GM12891 (cell line): ENCODE measurements at regions not wholly inside any gene's neighbourhood (a gene's known extent, or its start where the extent isn't known, plus 50 kb on each side); places are given as distances from the start of the nearest gene placed in this dataset.
A peak's percentile ranks its signal among the peaks of the same experiment; 100 is the strongest.

Experiments used
- DNase-seq: peaks from one replicate; pipeline ENCODE4 v3.0.0; 2011; ENCODE audit warnings: low spot score; ENCODE audit not compliant: insufficient read length
- FAIRE-seq: peaks from 2 replicates; lab custom pipeline; 2011; peaks lifted over from hg19 to GRCh38; lab: Jason Lieb, UNC
- PAX5 ChIP-seq: IDR thresholded peaks from 2 replicates; pipeline ENCODE4 v1.6.1; 2011; ENCODE audit warnings: low read length, moderate library complexity, mild to moderate bottlenecking; ENCODE audit not compliant: insufficient read depth, severe bottlenecking
- POLR2A ChIP-seq: IDR thresholded peaks from 2 replicates; pipeline ENCODE4 v1.6.1; 2011; ENCODE audit warnings: low read depth, low read length, control low read depth
- POLR2AphosphoS5 ChIP-seq: IDR thresholded peaks from 2 replicates; pipeline ENCODE4 v1.6.1; 2011; ENCODE audit warnings: low read depth, low read length, control low read depth
- POU2F2 ChIP-seq: IDR thresholded peaks from 2 replicates; pipeline ENCODE4 v1.6.1; 2011; ENCODE audit warnings: low read depth, mild to moderate bottlenecking, control low read depth, low read length, moderate library complexity
- SPI1 ChIP-seq: IDR thresholded peaks from 2 replicates; pipeline ENCODE4 v1.6.1; 2011; ENCODE audit warnings: low read depth, low read length, control low read depth
- TAF1 ChIP-seq: IDR thresholded peaks from 2 replicates; pipeline ENCODE4 v1.6.1; 2011; ENCODE audit warnings: low read depth, low read length, control low read depth

DNA sequence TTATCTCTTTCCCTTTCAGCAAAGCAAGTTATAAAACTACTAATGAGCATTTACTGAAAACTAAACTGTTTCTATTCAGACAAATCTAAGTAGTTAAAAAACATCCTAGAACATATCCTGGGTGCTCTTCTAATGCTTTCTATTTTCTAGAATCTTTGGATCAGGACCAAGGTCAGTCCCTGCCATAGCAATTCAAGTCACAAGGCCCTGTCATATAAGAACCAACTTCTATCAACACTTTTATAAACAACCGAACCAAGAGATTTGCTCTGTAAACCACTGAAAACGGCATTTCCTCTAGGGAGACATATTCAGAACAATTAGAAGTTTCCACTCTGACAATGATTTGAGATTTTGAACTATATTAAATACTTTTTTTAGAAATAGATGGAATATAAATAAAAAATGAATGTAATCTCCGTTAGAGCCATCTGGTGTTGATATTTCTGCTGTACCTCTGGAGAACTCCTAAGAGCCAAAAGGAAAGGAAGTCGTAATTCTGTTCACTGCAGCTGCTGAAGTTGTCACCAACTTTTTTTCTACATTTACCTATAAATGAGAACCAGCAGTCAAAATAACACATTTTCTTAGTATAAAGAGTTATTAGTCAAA lies 51.4 kb upstream of the LGSN start:
- DNase-seq (no peak), FAIRE-seq (no peak)
- TF ChIP-seq POLR2A = no peak
- no peak for TF ChIP-seq POLR2AphosphoS5
- no peak for TF ChIP-seq PAX5
- TF ChIP-seq POU2F2 = no peak
- TF ChIP-seq TAF1 = no peak
- no peak for TF ChIP-seq SPI1

DNA sequence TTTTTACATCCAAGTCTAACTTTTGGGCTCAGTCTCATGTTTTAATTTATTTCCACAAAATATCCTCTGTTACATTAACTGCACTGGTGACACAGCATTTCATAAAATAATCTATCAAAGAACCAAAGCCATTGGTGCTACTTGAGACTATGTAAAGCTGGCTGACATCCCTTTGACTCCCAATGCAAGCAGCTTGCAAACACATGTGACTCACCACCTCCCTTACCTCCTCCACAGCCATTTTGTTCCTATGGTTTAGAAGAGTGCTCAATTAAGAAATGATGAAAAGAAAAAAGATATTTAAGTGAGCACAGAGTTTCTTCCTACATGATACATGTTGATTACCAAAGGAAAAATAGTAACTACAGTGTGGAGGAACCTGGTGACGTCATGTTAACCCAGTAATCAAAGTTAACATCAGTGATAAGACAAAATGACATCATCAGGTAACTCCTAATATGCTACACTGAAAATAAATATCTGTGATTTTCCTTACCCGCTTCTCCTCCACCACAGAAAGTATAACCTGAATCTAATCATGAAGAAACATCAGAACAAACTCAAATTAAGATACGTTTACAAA lies 53.3 kb upstream of the LGSN start:
- TF ChIP-seq POLR2A (no peak), SPI1 (no peak), TAF1 (no peak), POU2F2 (no peak), PAX5 (no peak), POLR2AphosphoS5 (no peak)
- DNase-seq = no peak
- no peak for FAIRE-seq

DNA sequence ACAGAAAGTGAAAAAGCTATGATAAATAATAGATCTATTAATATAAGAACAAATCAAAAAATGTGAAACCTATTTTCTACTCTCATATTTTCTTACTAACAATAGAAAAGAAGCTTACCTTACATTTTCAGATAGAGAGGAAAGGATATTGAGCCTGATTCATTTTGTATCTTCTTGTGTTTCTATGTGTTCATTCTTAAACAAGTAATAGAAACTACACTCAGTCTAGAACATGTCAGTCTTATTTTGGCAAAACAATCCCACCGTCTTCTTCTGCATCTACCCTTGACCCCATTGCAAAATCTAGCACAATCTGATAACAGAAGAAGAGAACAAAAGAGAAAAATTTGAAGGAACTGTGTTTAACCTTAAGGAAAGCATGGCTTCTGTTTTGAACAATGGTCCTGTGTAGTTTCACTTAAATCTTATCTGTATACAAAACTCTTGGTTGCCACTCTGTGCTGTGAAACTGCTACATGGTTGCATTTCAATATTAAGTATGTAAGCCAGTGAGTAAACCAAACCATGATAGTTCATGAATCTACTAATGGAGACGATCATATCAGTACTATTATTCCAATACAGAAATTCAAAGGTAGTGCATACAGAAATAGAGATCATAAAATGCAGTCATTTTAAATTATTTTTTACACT lies 69.5 kb upstream of the LGSN start:
- no peak for DNase-seq
- TF ChIP-seq POLR2A (no peak), POLR2AphosphoS5 (no peak), PAX5 (no peak), POU2F2 (no peak), SPI1 (no peak), TAF1 (no peak)
- FAIRE-seq = peak; percentile 33

DNA sequence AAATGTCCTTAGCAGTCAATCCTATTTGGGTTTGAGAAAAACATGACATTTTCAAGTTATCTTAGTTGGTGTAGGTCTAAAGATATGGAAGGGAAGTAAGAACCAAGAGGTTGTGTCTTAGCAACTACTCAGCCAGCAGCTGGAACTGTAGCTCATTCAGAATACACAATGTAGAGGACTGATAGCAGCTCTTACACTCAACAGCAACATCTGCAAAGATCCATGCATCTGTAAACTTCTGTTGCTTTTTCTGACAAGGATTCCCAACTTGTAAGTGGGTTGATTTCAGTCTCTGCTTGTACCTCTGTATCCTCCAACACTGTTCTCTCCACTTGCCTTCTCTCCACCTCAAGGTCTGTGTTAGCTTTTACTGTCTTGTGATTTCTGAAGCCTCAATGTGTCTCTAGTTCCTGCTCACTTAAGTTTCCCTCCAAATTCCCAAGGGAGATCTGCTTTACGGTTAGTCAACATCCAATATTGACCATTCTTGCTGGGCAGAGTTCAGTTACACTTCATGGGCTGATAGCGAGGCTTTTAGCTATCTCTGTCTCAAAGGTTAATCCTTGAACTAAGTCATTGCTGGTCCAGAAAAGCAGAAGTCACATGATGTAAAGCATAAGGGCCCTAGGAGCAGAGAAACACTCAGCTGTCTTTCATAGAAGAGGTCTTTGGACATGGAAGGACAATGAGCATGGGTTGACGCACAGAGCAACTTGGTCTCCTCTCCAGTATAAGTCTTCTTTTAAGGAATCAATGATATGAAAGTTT lies 71.6 kb upstream of the LGSN start:
- FAIRE-seq (no peak), DNase-seq (no peak)
- no peak for TF ChIP-seq POU2F2
- no peak for TF ChIP-seq PAX5
- TF ChIP-seq SPI1 = no peak
- TF ChIP-seq POLR2AphosphoS5 = no peak
- TF ChIP-seq TAF1 = no peak
- no peak for TF ChIP-seq POLR2A

DNA sequence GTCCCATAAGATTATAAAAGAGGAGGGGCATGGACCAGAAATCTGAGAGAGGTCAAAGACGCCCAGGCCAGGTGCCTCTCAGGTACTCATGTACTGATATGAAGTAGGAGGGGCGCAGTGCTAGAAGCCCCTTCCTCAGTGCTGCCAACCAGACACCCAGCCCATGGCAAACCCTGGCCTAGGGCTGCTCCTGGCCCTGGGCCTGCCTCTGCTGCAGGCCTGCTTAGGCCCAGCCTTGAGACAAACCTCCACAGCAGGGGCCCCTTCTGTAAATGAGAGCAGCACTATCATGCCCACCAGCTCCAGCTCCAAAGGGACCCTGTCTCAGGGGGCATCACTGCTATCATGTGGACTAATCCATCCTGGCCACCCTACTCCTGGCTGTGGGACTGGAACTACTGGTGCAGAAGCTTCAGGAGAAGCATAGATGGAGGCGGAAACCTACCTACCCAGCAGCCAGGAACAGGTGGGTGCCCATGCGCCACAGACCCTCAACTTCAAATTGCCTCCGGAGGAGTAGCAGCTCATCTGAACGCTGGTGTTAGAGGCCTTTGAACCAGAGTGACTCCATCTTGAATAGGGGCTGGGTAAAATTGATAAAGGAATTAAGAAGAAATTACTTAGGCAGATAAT lies 72.4 kb upstream of the LGSN start:
- TF ChIP-seq TAF1 = no peak
- TF ChIP-seq SPI1 = no peak
- no peak for TF ChIP-seq POLR2AphosphoS5
- no peak for TF ChIP-seq POU2F2
- no peak for TF ChIP-seq POLR2A
- TF ChIP-seq PAX5 = no peak
- DNase-seq (no peak), FAIRE-seq (no peak)

DNA sequence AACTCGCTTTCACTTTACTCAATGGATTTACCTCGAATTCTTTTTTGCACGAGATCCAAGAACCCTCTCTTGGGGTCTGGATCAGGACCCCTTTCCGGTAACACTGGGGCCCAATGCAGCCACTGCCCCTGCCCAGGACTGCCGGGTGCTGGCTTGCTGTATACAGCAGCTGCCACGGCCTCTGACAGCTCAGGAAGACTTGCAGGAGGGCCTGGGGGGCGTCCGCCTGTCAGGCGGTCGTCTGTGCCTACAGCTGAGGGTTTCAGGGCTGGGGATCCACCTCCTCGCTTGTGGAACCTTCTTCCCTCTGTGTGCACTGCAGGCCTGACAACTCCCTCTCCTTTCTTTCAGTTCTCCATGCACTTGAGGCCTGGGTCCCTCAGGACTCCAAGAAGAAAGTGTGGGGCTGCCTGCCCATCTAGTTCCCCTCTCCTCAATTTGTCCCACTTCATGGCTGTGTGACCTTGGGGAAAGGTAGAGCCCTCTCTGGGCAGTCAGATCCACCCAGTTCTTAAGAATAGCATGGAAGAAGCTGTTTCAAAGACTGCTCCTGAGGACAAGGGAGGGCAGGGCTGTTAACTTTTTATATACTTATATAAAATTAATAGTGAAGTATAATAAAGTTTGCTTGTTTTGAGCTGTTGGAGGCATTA lies 75.0 kb upstream of the LGSN start:
- no peak for DNase-seq
- TF ChIP-seq SPI1 = no peak
- no peak for TF ChIP-seq TAF1
- TF ChIP-seq PAX5 = no peak
- no peak for TF ChIP-seq POLR2A
- no peak for TF ChIP-seq POU2F2
- no peak for TF ChIP-seq POLR2AphosphoS5
- no peak for FAIRE-seq

DNA sequence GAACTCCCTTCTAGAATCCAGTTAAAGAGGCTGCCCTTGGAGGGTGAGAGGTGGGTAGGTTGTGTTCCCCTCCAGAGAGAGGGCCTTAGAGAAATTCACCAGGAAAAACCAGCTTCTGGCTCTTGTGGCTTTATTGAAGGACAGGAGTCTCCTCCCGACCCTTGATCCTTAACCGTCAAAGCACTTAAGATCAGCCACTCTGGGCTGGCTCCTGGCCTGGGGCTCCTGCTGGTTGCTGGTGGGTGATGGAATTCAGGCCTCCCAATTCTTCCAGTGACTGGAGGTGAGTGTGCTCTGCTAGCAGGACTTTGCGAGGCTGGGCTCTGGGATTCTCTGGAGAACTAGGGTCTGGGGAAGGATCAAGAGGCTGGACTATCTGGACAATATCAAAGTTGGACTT lies 75.6 kb upstream of the LGSN start:
- TF ChIP-seq POLR2A = no peak
- TF ChIP-seq SPI1 = no peak
- TF ChIP-seq PAX5 = no peak
- TF ChIP-seq POU2F2 = no peak
- no peak for TF ChIP-seq POLR2AphosphoS5
- no peak for TF ChIP-seq TAF1
- FAIRE-seq = no peak
- DNase-seq = no peak

DNA sequence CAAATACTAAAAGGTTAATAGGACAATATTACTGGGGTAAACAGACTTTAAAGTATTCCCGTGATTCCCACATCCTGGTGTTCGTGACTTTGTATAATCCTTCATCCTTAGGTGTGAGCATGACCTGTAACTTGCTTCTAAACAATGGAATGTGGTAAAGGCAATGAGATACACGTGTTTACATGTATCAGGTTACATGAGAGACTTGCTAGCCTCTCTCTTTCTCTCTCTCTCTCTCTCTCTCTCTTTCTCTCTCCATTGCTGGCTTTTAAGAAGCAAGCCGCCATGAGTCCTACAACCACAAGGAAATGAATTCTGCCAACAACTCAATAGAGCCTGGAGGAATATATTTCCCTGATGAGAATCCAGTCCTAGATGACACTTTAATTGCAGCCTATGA lies 83.9 kb upstream of the LGSN start:
- no peak for TF ChIP-seq PAX5
- FAIRE-seq = no peak
- no peak for DNase-seq

DNA sequence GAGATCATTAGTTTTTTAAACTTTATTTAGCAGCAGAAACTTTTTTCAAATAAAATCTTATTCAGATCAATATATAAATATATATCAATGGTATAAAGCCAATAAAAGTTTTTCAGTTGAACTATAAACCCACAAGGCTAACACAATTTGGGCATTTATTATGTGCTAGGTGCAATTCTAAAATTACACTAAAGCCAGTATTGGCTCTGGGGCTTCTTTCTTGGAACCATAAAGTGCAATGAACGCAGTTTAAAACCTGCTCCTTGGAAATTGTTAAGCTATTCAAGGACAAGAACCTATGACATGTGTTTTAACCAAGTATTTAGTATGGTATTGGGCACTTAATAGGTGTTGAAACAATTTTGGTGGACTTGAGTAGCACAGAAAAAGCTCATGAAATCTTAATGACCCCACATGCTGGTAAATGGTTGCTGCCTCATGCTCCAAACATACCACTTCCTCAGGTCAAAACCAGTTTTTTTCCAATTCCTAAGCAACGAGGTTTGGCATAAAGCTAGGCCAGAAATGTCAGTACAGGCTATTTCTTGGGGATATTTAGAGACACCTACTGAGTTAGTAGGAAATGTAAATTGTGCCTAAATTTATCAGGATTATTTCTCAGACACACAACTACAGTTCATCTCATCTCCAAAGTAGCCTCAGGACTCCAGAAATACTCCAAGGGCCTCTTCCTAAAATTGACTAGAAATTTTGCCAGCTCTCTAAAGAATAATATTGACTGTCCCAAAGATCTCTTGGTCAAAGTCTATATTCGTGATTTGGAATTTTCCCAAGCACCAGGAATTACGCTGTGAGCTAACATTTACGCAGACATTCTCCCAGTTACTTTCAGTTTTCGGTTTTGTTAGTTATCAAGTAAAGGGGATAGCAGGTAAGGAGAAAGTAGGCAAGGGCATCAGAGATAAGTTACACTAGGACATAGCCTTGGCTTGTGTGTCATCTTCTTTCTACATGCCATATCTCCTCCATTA lies 90.9 kb upstream of the LGSN start:
- DNase-seq (no peak), FAIRE-seq (no peak)
- no peak for TF ChIP-seq POLR2A
- no peak for TF ChIP-seq POU2F2
- TF ChIP-seq TAF1 = no peak
- TF ChIP-seq PAX5 = no peak
- TF ChIP-seq POLR2AphosphoS5 = no peak
- no peak for TF ChIP-seq SPI1
